Epidermal melanocyte (primary cell): ENCODE measurements at regions not wholly inside any gene's neighbourhood (a gene's known extent, or its start where the extent isn't known, plus 50 kb on each side); places are given as distances from the start of the nearest gene placed in this dataset.

ENCODE experiments used
- DNase-seq: peaks from one replicate; pipeline ENCODE4 v3.0.0; 2011; ENCODE audit warnings: low spot score; ENCODE audit not compliant: insufficient read length

GRCh38 chr4:81826817-81827424, 355.2 kb upstream of the RASGEF1B start:
- no peak for DNase-seq

GRCh38 chr4:81826335-81826734, 354.6 kb upstream of the RASGEF1B start:
- no peak for DNase-seq

GRCh38 chr4:81818385-81818920, 346.7 kb upstream of the RASGEF1B start:
- DNase-seq: no peak

GRCh38 chr4:81816031-81816761, 344.5 kb upstream of the RASGEF1B start:
- no peak for DNase-seq

- no peak for DNase-seq
These were observed 343.4 kb upstream of the RASGEF1B start for GRCh38 chr4:81814987-81815541.

GRCh38 chr4:81811562-81812293, 340.0 kb upstream of the RASGEF1B start:
- DNase-seq: no peak

GRCh38 chr4:81808011-81808672, 336.4 kb upstream of the RASGEF1B start:
- DNase-seq: no peak

GRCh38 chr4:81807386-81807785, 335.7 kb upstream of the RASGEF1B start:
- DNase-seq: no peak

- DNase-seq: no peak
These were observed 334.8 kb upstream of the RASGEF1B start for GRCh38 chr4:81806485-81806884.

GRCh38 chr4:81804849-81805248, 333.1 kb upstream of the RASGEF1B start:
- no peak for DNase-seq

- DNase-seq: no peak
These were observed 330.7 kb upstream of the RASGEF1B start for GRCh38 chr4:81802285-81802846.

- no peak for DNase-seq
These were observed 327.7 kb upstream of the RASGEF1B start for GRCh38 chr4:81799371-81799770.

- no peak for DNase-seq
These were observed 325.3 kb upstream of the RASGEF1B start for GRCh38 chr4:81796790-81797528.

GRCh38 chr4:81792521-81792920, 320.8 kb upstream of the RASGEF1B start:
- DNase-seq: no peak

- no peak for DNase-seq
These were observed 318.8 kb upstream of the RASGEF1B start for GRCh38 chr4:81790477-81790876.

- DNase-seq: no peak
These were observed 318.2 kb upstream of the RASGEF1B start for GRCh38 chr4:81789741-81790399.

GRCh38 chr4:81789158-81789557, 317.5 kb upstream of the RASGEF1B start:
- DNase-seq: no peak

GRCh38 chr4:81786766-81787165, 315.1 kb upstream of the RASGEF1B start:
- DNase-seq: no peak

GRCh38 chr4:81786063-81786763, 314.5 kb upstream of the RASGEF1B start:
- DNase-seq: no peak
